ENCODE measurements at regions not wholly inside any gene's neighbourhood (a gene's known extent, or its start where the extent isn't known, plus 50 kb on each side); places are given as distances from the start of the nearest gene placed in this dataset.

- TF ChIP-seq TSHZ1 (CRISPR knock-in tag; IDR thresholded peaks at IDR 0.05), result no peak
- TF ChIP-seq ZNF280A (IDR thresholded peaks at IDR 0.05; ENCODE audit: low read depth, partially characterized antibody), result no peak
Observed at GRCh38 chr14:28913056-28913455, 146.5 kb downstream of the FOXG1 start (continued).

GRCh38 chr14:28926122-28926521, 159.5 kb downstream of the FOXG1 start:
- in situ Hi-C loops (cut with MboI) (no loop called here), intact Hi-C loops (cut with micrococcal nuclease) (no loop called here)
- H3K9me1 ChIP-seq (ENCODE audit: control insufficient read depth, insufficient read depth, low read length), result no peaks in the 10 kb centered on the region
- no peak for FAIRE-seq
- POLR2A ChIA-PET, result no interaction called here
- H3K4me3 ChIP-seq, result no peak overlapping the region
- no peak for DNase-seq (ENCODE audit: extremely low read depth in 1 of 4, low spot score in 3 of 4)
- no peaks in the 10 kb centered on the region for H3K27me3 ChIP-seq (ENCODE audit: control insufficient read depth in 2 of 2, insufficient read depth in 2 of 2, low read length in 2 of 2)
- no peaks in the 10 kb centered on the region for H3K79me2 ChIP-seq (ENCODE audit: control insufficient read depth, insufficient read depth, low read length)
- no peak overlapping the region for H3K9ac ChIP-seq (ENCODE audit: insufficient read depth in 1 of 2, low read depth in 2 of 2, low read length in 2 of 2)
- CTCF ChIA-PET (ENCODE audit: low intra/inter-chr PET ratio), result no interaction called here
- 11% methylated on average over 1 of the region's 1 CpG for WGBS (ENCODE audit: insufficient coverage, low coverage, missing lambda C conversion rate)
- no peak overlapping the region for H2AFZ ChIP-seq (ENCODE audit: low read depth, low read length)
- no peaks in the 10 kb centered on the region for H3K9me3 ChIP-seq (replicated peaks; ENCODE audit: control insufficient read depth, insufficient read depth, low read depth, low read length)
- no peaks in the 10 kb centered on the region for H3K36me3 ChIP-seq (ENCODE audit: control insufficient read depth, insufficient read depth, low read length)
- no TSS peak for BruUV-seq (replicated peaks)
- no peak overlapping the region for H3K4me2 ChIP-seq (ENCODE audit: insufficient read depth, low read length)
- H4K20me1 ChIP-seq (replicated peaks; ENCODE audit: control insufficient read depth, insufficient read depth, low read length), result no peaks in the 10 kb centered on the region
- no peaks in the 10 kb centered on the region for H3K4me1 ChIP-seq (replicated peaks in 1 of 2; ENCODE audit: control insufficient read depth in 2 of 2, insufficient read depth in 2 of 2, low read length in 2 of 2)
- no peak for ATAC-seq
- H3K27ac ChIP-seq (ENCODE audit: extremely low read depth, low read depth, low read length), result no peak overlapping the region
- TF ChIP-seq ZBTB2 (IDR thresholded peaks at IDR 0.05), result no peak
- TF ChIP-seq EZH2 (IDR thresholded peaks at IDR 0.05; ENCODE audit: borderline replicate concordance, low read depth, low read length), result no peak
- TF ChIP-seq TOE1 (IDR thresholded peaks at IDR 0.05; ENCODE audit: borderline replicate concordance), result no peak
- TF ChIP-seq TOE1 (CRISPR knock-in tag; IDR thresholded peaks at IDR 0.05; ENCODE audit: borderline replicate concordance, low read depth), result no peak
- no peak for TF ChIP-seq ZC3H11A (IDR thresholded peaks at IDR 0.05; ENCODE audit: low read depth, low read length)
- no peak for TF ChIP-seq ZBTB33 (CRISPR knock-in tag; IDR thresholded peaks at IDR 0.05)
- TF ChIP-seq SMARCC2 (IDR thresholded peaks at IDR 0.05; ENCODE audit: low read depth), result no peak
- no peak for TF ChIP-seq DNMT1 (IDR thresholded peaks at IDR 0.05)
- TF ChIP-seq SMARCE1 (IDR thresholded peaks at IDR 0.05), result no peak
- no peak for TF ChIP-seq ZNF239 (CRISPR knock-in tag; IDR thresholded peaks at IDR 0.05)
- no peak for TF ChIP-seq MYNN (IDR thresholded peaks at IDR 0.05)
- TF ChIP-seq MYNN (CRISPR knock-in tag; IDR thresholded peaks at IDR 0.05), result no peak
- no peak for TF ChIP-seq KAT2B (IDR thresholded peaks at IDR 0.05; ENCODE audit: low read depth, low read length)
